Psoas muscle (tissue), 7 donors: ENCODE measurements at regions not wholly inside any gene's neighbourhood (a gene's known extent, or its start where the extent isn't known, plus 50 kb on each side); places are given as distances from the start of the nearest gene placed in this dataset.
"Not testable (repeated sequence)": the region's sequence is repeated elsewhere in the genome, so short reads cannot be mapped to it uniquely, and the experiment has no call there.

Experiments
- ATAC-seq, 4 donors: fragments of 200-7000 bp; cut with Tn5 transposase; one replicate each; pipeline ENCODE4 v1.9.1; 2020; ENCODE audit warnings: moderate library complexity in 3 of 4, mild to moderate bottlenecking in 2 of 4
- DNase-seq, 2 donors: peaks; one replicate each; pipeline ENCODE4 v3.0.0-alpha.2; 2020
- H3K27ac ChIP-seq: fragments of 200-600 bp; one replicate; pipeline ENCODE4 v1.8.0; 2022
- H3K27me3 ChIP-seq, 3 donors: fragments of 200-600 bp in 1 of 3; one replicate each; pipeline versions ENCODE4 v1.6.1 to v1.8.0; 2013 to 2022; ENCODE audit warnings: low read length in 2 of 3, mild to moderate bottlenecking in 2 of 3, moderate library complexity in 1 of 3; ENCODE audit not compliant: insufficient read depth in 3 of 3
- H3K36me3 ChIP-seq, 2 donors: fragments of 200-600 bp in 1 of 2; one replicate each; pipeline versions ENCODE4 v1.6.1 to v1.8.0; 2013 to 2022; ENCODE audit warnings: low read depth in 1 of 2, mild to moderate bottlenecking in 1 of 2, moderate library complexity in 1 of 2; ENCODE audit not compliant: insufficient read depth in 1 of 2
- H3K4me1 ChIP-seq: fragments of 200-600 bp; one replicate; pipeline ENCODE4 v1.8.0; 2022
- H3K4me3 ChIP-seq: fragments of 200-600 bp; one replicate; pipeline ENCODE4 v1.8.0; 2022; ENCODE audit warnings: mild to moderate bottlenecking
- H3K9me3 ChIP-seq: fragments of 200-600 bp; one replicate; pipeline ENCODE4 v1.8.0; 2022
- CTCF ChIP-seq: fragments of 200-600 bp; IDR thresholded peaks from one replicate; pipeline ENCODE4 v1.8.0; 2022; ENCODE audit warnings: antibody characterized with exemption
- WGBS, 3 donors: extraction: QIAGEN DNeasy Blood & Tissue Kit; methylation state at CpG; one replicate each; pipeline versions ENCODE4 v1.1.6 to v1.1.7; 2013; 5-methylcytosine and 5-hydroxymethylcytosine counted together
- intact Hi-C, 2 donors: fragments of 100-400 bp; cut with DNase I; formaldehyde crosslinking; loops; one replicate each; pipeline versions ENCODE4 v1.11.0 to v1.14.2; 2022
- donor health status: healthy with polysubstance abuse.
- donor health status: DM: no; HTN: no; CAD: no; lungs with moderate emphysema.
- donor health status: Bipolar disorder and iron deficiency.
- donor health status: healthy.
- donor health status: DM: yes; HTN: yes; CAD: no.
- donor health status: DM: no; HTN: no; CAD: no.
- donor health status: DM: yes; HTN: yes; CAD: no.

DNA sequence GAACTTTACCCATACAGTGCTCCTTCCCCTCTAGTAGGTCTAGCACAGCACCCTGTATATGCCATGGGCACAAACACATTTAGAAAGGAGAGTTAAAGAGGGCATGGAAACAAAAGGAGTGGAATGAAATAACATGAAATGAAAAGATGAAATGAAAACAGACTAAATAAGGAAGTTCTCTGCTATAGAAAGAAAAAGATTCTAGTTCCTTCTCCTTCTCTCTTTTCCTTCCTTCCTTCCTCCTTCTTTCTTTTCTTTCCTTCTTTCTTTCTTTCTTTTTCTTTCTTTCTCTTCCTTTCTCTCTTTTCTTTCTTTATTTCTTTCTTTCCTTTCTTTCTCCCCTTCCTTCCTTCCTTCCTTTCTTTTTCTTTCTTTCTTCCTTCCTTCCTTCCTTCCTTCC lies 2197.4 kb downstream of the PCDH7 start:
- DNase-seq, result no peak
- no peak for TF ChIP-seq CTCF
- no peaks in the 10 kb centered on the region for H3K27me3 ChIP-seq
- no peak overlapping the region for H3K4me3 ChIP-seq
- no peak overlapping the region for H3K27ac ChIP-seq
- no peaks in the 10 kb centered on the region for H3K4me1 ChIP-seq
- H3K36me3 ChIP-seq, result no peaks in the 10 kb centered on the region
- ATAC-seq, result no peak
- intact Hi-C loops, result no loop called here
- no peaks in the 10 kb centered on the region for H3K9me3 ChIP-seq

GRCh38 chr4:32929796-32930699 lies 2209.9 kb downstream of the PCDH7 start:
- no peaks in the 10 kb centered on the region for H3K36me3 ChIP-seq
- DNase-seq (no peak), ATAC-seq (no peak)
- WGBS, 3 donors, result 14 to 24% (median 17%) methylated on average over 4 of the region's 4 CpGs
- intact Hi-C loops, result no loop called here
- H3K4me1 ChIP-seq, result no peaks in the 10 kb centered on the region
- TF ChIP-seq CTCF, result no peak
- H3K9me3 ChIP-seq, result no peaks in the 10 kb centered on the region
- no peak overlapping the region for H3K4me3 ChIP-seq
- no peak overlapping the region for H3K27ac ChIP-seq
- no peaks in the 10 kb centered on the region for H3K27me3 ChIP-seq

- intact Hi-C loops, result no loop called here
- no peaks in the 10 kb centered on the region for H3K4me1 ChIP-seq
- no peak for ATAC-seq
- no peaks in the 10 kb centered on the region for H3K27me3 ChIP-seq
- DNase-seq, result no peak
- H3K9me3 ChIP-seq, result no peaks in the 10 kb centered on the region
- H3K27ac ChIP-seq, result no peak overlapping the region
- WGBS, 3 donors, result 7 to 15% (median 9%) methylated on average over 1 of the region's 1 CpG
- no peaks in the 10 kb centered on the region for H3K36me3 ChIP-seq
- H3K4me3 ChIP-seq, result no peak overlapping the region
- TF ChIP-seq CTCF, result no peak
Measured at GRCh38 chr4:32930700-32931099, 2210.5 kb downstream of the PCDH7 start.

- WGBS, 3 donors, result 21 to 52% (median 32%) methylated on average over 3 of the region's 3 CpGs
- Histone ChIP-seq H3K36me3 (no peaks in the 10 kb centered on the region), H3K4me1 (no peaks in the 10 kb centered on the region), H3K9me3 (no peaks in the 10 kb centered on the region), H3K4me3 (no peak overlapping the region), H3K27me3 (no peaks in the 10 kb centered on the region), H3K27ac (no peak overlapping the region)
- DNase-seq (no peak), ATAC-seq (no peak)
- intact Hi-C loops, result no loop called here
- TF ChIP-seq CTCF, result no peak
Measured at GRCh38 chr4:32931475-32931874, 2211.3 kb downstream of the PCDH7 start.

DNA sequence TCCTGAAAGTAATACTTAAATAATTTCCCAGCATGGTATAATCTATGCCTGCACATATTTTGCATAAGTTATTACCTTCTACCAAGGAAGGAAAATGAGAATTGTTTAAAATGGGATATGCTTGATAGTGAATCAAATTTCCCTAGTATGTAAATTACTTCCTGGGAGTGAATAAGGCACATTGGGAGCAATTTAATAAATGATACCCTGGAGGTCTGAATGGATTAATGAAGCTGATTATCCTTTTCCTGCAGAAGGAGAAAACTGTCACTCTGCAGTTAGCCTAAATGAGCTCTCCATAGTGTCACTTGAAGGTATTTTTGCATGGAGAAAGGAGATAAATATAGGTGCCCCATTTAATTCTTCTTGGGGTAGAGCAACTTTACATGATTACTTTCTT lies 2212.0 kb downstream of the PCDH7 start:
- ATAC-seq (no peak), DNase-seq (no peak)
- Histone ChIP-seq H3K4me1 (no peaks in the 10 kb centered on the region), H3K27me3 (no peaks in the 10 kb centered on the region), H3K9me3 (no peaks in the 10 kb centered on the region), H3K4me3 (no peak overlapping the region), H3K36me3 (no peaks in the 10 kb centered on the region), H3K27ac (no peak overlapping the region)
- intact Hi-C loops, result no loop called here
- TF ChIP-seq CTCF, result no peak

DNA sequence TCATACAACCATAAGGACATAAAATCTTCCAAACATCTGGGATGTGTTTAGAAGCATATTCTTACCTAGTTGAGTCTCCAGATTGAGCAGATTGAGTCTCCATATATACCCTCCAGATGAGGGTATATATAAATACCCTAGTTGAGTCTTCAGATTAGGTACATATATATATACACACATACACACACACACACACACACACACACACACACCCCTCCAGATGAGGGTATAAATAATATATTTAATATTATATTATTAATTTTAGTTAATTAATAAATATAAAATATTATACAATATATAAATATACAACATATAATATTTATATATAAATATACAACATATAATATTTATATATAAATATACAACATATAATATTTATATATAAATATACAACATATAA lies 2219.1 kb downstream of the PCDH7 start:
- H3K27ac ChIP-seq, intact Hi-C loops, H3K4me1 ChIP-seq, H3K27me3 ChIP-seq, ATAC-seq, H3K36me3 ChIP-seq, DNase-seq, H3K4me3 ChIP-seq, H3K9me3 ChIP-seq: not testable (repeated sequence)
